GM12892 (cell line): ENCODE measurements at regions not wholly inside any gene's neighbourhood (a gene's known extent, or its start where the extent isn't known, plus 50 kb on each side); places are given as distances from the start of the nearest gene placed in this dataset.

Source experiments
- POLR2A ChIP-seq: IDR thresholded peaks from 2 replicates; pipeline ENCODE4 v1.6.1; 2011; ENCODE audit warnings: low read depth, low read length, control low read depth
- POLR2AphosphoS5 ChIP-seq: IDR thresholded peaks from 2 replicates; pipeline ENCODE4 v1.6.1; 2011; ENCODE audit warnings: low read depth, low read length, control low read depth
- TAF1 ChIP-seq: IDR thresholded peaks from 2 replicates; pipeline ENCODE4 v1.6.1; 2011; ENCODE audit warnings: low read depth, mild to moderate bottlenecking, control low read depth, low read length, borderline replicate concordance

GRCh38 chr5:91591076-91591475, 208.0 kb upstream of the ARRDC3 start:
- no peak for TF ChIP-seq POLR2AphosphoS5
- no peak for TF ChIP-seq POLR2A
- no peak for TF ChIP-seq TAF1
